ENCODE measurements at regions not wholly inside any gene's neighbourhood (a gene's known extent, or its start where the extent isn't known, plus 50 kb on each side); places are given as distances from the start of the nearest gene placed in this dataset.

DNA sequence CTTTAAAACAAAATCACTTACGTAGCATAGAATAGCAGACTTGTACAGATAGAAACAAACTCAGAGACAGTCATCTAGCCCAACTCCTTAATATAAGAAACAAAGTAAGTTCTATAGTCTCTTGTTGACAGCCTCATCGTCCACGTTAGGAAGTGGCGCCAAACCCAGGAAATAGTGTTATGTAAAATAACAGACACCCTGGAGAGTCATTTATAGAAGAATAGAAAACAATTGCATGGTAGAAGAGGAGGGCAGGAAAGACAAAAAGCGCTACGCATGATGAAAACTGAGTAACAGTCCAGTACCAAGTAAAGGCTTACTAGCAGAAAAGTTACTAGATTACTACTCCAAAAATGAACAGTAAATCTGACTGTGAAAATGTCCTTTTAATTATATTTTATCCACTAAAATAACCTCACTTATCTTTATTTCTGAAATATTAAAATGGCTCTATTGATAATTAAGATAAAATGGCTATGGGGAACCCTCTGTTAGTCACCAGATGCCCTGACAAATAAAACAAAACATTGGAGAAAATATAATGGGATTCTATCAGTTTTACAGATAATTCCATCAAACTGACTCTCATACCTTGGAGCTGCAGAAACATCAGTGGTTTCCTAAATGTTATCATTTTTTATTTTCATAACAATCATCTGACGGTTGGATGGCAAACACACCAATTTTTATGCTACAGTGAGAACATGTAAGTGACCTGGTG lies 434.0 kb upstream of the C9orf72 start:
- no peak for DNase-seq (ENCODE audit: low read depth)

DNA sequence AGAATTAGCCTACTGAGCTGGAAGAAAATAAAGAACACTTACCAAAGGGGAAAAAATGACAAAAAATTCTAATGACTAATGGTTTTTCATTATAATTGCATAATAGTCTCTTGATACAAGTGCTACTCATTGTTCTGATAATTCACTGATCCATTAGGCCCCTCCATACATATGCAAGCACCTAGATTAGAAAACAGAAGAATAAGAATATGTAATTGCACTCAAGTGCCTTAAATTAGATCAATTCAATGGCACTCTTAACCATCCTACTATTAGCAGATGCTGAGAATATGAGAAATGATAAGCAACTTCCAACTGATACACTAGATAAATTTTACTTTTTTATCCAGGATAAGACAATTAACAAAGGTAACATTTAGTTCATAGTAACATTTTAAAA lies 440.9 kb upstream of the C9orf72 start:
- DNase-seq (ENCODE audit: low read depth), result no peak

DNA sequence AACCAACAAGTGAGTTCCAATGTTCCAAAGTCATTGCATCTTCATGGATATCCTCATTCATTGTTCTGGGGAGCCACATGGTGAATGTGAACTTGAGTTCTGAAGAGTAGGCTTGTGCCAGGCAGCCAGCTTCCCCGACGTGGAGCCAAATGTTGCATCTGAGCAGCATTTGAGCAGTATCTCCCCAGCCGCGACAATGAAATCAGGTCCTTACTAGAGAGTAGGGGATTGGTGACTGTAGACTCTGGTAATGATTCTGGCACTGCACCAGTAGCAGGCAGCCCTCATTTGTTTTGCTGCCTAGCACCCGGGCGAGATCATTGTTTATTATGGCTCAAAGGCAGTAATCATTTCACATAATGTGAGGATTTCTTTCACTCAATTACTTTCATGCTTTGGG lies 451.4 kb upstream of the C9orf72 start:
- no peak for DNase-seq (ENCODE audit: low read depth)

DNA sequence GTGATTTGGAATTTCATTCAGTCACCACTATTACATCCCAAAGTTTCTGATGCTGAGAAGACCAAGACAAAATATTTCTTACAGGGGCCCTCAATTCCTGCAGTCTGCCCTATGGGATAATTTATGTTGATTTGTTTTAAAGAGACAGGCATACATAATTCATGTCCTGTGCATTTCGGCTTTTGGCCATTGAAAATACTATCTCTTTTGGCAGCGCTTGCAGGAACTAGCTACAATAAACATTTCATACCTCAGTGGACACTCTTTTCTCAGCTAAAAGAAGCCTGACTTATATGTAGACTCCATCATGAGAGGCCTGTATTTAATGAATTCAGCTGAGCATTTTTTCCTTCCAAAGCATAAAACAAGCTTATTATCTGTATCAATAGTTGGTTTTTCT lies 451.9 kb upstream of the C9orf72 start:
- no peak for DNase-seq (ENCODE audit: low read depth)

DNA sequence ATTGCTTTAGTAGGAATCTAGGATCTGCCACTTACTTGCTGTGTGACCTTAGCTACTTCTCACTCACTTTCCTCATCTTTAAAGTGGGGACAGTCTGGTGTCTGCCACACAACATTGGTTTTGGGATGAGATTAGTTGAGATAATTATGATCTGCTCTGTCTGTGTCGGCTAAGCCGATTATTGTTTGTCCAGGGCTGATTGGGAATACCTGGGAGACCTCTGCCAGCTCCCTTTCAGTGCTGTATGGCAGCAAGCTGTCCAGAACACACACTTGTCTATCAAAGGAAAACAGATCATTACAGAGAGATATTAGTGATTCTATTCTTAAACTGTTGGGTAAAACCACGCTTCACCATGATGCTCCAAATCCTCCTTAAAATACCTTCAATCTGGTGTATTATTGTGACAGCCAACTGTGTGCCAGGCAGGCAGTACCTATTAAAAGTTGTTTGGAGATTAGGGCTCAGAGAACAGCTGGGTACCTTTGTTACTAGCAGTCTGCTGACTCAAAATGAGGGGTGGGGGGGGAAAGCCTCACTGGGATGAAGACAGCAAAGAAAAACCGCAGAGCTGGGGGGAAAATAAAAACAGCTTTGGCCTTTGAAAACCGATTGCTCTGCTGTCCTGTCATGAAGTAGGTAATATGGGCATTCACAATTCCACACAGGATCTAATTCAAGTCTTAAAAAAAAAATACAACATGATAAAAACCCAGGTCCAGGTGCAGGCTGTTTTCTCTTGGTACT lies 458.4 kb upstream of the C9orf72 start:
- no peak for DNase-seq (ENCODE audit: low read depth)

DNA sequence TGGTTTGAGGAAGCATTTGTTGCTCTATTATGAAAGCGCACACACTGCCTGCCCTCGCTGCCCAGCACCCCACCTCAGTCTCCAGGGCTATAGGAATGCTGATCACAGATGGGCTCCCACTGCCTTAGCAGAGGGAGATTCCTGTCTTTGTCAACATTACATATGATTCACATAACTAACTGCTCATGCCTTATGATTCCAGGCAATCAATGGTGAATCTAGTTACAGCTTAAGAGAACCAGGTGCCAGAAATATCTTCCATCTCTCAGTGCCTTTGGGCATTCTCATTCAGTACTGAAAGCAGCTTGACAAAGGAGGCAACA lies 458.9 kb upstream of the C9orf72 start:
- no peak for DNase-seq (ENCODE audit: low read depth)

DNA sequence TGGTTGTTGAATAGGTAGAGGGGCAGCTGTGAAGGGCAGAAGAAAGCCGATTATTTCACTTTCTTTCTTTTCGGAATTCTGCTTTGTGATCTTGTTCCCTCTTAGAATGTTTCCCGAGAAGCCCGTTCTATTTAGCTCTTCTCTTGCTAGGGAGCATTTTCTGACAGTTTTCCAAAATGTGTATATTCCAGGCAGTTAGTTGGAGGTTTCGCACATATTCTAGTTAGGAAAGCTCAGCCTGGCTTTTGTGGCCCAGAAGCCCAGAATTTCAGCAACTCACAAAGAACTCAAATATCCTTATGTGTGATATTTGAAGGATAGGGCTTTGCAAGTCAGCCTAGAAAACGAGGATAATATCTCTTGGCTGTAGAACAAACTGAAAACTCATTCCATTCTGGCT lies 461.0 kb upstream of the C9orf72 start:
- DNase-seq (ENCODE audit: low read depth), result no peak

DNA sequence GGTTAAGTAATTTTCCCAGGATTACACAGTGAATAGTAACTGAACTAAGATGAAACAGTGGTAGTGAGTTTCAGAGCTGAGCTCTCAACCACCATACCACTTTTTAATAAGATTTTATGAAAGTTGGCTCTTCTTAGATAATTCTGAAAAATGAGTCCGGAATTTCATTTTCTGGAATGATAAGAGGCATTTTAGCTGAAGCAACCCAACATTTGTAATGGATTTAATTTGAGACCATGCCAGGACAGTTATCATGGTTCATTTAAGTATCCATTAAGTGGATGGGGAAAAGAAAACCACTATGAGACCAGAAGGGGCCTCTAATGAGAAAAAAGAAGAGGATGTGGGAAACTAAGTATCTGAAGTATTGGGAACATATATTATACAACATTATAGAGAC lies 464.7 kb upstream of the C9orf72 start:
- DNase-seq (ENCODE audit: low read depth), result no peak

DNA sequence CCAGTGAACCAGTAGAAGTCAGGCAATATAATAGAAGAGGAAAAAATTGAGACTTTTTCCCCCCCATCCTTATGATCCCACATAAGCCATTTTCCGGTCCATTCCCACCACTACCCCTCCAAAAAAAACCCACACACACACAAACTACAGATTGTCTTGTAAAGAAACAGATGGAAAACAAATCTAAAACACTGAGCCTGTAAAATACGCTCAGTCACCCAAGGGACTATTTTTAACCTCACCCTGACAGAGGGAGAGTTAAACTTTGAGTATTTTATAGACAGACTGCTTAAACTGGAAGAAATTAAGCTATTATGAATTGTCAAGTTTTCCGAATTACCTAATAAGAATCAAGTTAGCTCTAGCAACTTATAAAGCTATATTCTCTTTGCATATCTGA lies 471.8 kb upstream of the C9orf72 start:
- no peak for DNase-seq (ENCODE audit: low read depth)

DNA sequence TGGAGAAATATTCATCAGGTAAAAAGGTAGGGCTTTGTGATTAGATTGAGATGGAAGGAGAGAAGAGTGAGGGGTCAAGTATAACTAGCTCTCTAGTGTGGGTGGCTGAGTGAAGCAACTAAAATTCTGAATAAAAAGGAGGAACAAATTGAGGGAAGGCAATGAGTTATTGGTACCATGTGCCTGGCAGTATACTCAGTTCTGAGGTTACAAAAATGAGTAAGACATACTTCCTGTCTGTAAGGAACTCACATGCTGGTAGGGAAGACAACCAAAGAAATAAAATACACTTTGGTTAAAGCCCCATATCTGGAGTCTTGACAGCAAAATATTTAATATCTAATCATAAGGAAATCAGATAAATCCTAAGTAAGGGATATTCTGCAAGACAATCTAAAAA lies 476.8 kb upstream of the C9orf72 start:
- DNase-seq (ENCODE audit: low read depth), result peak; percentile 52

DNA sequence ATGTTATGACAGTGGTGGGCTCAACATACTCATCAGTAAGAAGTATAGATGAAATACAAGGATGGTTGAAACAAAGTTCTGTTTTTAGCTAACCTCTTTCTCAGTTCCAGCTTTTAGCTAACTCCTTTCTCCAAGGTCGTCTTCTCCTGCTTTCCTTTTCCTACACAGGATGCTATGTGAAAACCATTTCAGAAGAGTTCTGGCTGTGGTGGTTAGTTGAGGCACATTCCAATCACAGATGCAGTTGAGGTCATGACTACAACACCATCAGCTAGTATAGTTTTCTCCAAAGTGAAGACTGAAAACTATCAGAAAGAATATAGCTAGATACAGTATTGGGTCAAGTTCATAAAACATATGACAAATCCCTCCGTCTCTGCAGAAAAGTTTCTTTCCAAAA lies 477.7 kb upstream of the C9orf72 start:
- peak; percentile 46 for DNase-seq (ENCODE audit: low read depth)

DNA sequence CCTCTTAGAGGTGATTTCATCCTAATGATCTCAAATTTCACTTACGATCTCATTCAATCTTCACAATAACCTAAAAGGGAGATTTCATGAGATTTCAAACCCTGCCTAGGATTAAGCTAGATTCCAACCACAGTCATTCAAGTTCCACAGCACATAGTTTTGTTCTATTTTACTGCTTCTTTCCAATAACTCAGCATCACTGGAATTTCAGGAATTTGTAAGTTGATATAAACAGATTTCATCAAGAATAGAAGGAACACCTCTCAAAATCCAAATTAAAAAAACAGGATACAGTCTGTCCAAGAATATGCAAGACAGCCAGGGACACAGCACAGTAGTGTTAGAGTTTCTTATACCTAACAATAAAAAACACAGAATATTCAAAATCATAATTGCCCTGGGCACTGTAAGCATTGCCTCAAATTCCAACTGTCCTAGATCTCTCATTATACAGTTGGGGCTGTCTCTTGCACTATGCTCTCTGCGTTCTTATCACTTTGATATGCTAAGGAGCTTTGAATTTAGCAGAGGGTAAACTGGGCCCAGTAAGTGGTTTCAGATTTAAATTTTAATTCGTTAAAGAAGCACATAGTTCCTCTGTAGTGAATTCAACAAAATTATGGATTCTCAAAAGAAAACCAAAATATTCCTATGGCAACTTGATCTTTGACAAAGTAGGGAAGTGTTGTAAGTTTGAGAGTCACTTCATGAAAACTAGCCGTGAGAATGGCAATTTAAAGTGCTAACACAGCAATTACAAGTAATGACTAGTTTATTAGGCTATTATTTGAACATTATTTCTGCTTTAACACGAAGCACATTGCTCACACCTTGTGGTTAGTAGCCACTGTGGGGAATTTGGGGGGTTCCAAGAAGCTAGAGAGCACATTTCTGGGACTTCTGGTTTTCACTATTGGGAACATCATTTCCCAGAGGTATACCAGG lies 478.6 kb upstream of the C9orf72 start:
- peak; percentile 75 for DNase-seq (ENCODE audit: low read depth)

DNA sequence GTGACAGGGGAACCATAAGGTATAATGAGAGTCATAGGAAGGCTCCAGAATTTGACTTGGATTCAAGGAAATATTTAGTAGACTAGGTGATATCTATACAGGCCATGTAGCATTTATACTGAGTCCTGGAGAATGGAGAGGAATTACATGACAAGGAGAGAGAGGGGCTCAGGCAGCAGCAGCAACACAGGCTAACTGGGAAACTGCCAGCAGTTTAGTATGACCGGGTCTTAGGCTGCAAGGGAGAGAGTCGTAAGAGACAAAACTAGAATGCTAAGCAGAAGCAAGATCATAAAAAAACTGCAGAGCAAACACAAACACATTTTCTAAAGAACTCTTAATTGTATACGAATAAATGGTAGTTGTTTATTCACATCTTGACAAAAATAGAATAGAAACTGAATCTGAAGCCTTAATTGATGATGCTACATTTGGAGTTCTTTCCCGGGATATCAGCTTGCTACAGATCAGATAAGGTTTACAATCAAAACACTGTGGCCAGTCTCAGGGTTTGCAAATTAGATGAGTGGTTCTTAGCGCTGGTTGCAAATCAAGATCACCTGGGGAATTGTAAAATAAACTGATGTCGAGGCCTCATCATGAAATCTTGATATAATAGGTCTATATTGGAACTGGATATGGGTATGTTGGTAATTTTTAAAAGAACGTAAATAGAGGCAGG lies 480.0 kb upstream of the C9orf72 start:
- no peak for DNase-seq (ENCODE audit: low read depth)

DNA sequence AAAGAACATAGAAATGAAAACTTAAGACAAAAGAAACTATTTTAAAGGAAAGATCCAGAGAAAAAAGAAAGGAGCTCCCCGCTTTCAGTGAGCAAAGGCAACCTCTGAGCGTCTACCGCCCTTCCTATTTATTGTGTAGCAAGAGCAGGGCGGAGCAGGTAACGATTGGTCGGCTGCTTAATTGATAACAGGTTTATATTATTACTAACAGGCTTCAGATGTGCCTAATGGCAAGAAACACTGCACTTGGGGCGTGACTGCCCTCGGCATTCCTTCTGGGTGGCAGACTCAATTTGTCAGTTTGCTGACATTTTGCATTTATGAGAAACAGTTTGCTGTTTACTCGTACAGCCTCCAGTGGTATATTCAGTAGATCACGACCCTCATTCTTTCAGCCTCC lies 482.7 kb upstream of the C9orf72 start:
- no peak for DNase-seq (ENCODE audit: low read depth)

DNA sequence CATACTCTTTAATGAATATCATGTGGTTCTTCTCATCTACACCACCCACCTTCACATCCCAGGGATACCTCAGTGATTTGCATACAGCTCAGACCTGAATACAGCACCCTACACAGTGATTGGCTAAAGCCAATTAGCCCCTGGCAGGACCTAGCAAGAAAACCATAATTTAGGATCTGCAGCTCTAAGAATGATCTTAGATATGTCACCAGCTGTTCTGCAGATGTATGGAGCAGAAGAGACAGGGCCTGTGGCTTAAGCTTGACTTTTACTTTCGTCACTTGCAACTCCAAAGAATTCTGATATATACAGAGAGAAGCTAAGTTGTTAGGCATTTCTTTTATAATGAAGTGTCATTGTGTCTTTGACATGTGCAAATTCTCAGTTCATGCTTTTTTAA lies 483.2 kb upstream of the C9orf72 start:
- DNase-seq (ENCODE audit: low read depth), result no peak

DNA sequence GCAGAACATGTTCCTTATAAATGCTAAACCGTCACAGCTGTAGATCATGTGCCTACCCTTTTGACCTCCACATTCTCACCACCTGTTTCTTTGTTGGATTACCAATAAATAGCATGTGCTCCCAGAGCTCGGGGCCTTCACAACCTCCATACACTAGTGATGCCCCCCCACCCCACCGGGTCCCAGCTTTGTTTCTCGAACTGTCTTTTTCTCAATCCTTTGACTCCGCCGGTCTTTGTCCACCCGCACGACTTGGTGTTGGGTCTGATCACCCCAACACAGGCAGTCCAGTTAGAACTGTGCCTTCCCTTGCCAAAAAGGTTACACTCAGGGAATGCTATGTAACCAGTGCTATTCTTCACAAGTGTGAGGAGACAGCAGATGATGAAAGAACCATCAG lies 485.9 kb upstream of the C9orf72 start:
- DNase-seq (ENCODE audit: low read depth), result no peak

DNA sequence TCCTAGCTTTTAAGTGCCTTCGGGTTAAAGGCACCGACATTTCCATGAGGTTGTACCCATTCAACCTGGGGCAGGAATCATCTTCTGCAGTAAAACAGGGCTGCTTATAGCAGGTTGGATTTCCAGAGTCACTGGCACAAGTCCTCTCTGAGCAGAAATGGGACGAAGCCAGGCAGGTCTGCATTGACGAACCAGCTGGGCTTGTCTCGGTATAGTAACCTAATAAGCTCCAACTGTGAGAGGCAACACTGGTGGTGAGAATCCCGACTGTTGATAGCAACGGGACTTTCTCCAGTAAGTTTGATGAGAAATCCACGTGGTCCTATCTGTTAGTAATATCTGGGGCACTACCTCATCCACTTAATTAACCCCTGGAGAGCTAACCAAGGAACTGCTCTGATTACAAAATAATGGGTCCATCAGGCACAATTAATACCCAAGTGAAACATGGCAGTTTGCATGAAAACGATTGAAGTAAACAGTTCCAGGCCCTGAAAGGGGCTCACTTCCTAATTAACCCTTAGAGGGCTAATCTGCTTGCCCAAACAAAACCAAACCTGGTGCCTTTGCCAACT lies 491.0 kb upstream of the C9orf72 start:
- DNase-seq (ENCODE audit: low read depth), result no peak

DNA sequence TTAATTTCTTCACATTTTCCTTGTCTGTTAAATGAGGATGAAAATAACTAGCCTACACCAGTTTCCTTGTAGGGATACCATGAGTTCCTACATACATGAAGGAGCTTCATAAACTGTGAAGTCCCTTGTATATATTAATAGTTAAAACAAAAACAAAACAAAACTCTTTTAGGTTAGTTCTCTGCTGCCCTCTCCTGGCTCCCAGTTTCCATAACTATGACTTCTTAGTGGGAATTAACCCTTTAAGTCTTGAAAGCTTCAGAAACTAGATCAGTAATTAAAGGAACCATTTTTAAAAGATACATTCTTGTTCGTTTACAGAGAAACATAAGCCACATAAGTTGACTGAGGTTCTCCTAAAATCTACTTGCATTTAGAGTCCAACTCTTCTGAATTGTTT lies 500.0 kb upstream of the C9orf72 start:
- DNase-seq (ENCODE audit: low read depth), result peak; percentile 64

DNA sequence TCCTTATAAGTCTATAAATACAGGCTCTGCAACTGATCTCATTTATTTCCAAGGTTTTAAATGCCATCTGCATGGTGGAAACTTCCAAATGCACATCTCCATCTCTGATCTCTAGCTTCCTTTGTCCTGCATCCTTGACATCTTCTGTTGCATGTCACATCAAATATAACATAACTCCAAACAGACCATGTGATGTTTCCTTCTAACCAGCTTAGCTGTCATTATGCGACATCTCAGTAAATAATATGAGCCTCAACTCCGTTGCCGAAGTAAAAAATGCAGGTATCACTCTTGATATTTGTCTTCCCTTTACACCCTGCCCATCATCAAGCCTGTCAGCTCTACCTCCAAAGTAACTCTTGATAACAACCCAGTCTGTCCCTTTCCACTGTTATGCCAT lies 506.4 kb upstream of the C9orf72 start:
- DNase-seq (ENCODE audit: low read depth), result no peak

DNA sequence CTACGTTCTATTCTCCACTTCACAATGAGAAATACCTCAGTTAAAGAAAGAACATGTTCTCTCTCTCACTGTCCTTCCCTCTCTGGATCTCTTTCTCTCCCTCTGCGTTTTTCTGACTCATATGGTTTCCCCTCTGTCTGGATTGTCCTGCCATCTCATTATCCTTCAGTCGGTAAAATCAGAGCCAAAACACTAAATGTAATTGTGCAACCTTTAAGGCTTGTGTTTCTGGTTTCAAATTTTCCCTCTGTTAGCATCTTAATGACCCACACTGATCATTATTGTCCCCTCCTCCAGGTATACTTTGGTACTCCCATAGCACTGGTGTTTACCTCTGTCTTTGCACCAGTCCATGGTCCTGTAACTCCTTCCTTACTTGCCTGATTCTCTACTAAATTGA lies 509.4 kb upstream of the C9orf72 start:
- no peak for DNase-seq (ENCODE audit: low read depth)

DNA sequence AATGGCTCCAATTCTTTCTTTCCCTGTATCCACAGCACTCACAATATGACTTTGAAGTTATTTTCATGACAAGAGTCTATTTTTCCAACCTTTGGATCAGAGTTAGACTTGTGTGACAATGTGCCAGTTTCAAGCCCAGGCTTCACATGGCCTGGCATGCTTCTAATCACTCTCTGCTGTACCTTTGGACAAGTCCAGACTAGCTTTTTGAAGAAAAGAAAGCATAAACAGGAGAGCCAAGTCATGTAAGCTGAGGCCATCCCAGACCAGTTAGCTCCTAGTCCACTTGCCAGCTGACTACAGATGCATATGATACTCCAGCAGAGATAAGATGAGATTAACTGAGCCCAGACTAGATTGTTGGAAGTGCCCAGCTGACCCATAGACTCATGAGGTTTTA lies 513.6 kb upstream of the C9orf72 start:
- no peak for DNase-seq (ENCODE audit: low read depth)
